ENCODE measurements at regions not wholly inside any gene's neighbourhood (a gene's known extent, or its start where the extent isn't known, plus 50 kb on each side); places are given as distances from the start of the nearest gene placed in this dataset.

DNA sequence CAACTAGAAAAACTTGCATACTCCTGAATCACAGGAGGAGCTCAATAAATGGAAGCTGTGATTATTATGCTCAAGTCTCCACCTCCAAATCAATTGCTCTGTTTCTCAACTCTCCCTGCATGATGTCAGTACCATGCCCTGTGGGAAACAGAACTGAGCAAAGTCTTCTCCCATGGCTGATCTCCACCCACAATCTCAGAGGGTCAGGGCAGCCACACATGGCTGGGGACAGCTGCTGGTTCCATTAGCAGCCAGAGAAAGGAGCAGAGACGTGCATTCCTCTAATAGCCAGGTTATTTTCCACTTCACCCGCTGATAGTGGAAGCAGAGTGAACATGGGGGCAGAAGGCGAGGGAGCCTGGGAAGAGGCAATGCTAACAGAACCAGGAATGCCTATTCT, 85.5 kb upstream of the TMEM132E start:
- no peaks in the 10 kb centered on the region for H3K27me3 ChIP-seq (ENCODE audit: control insufficient read depth in 1 of 2, insufficient read depth in 2 of 2, low read length in 2 of 2)
- H4K20me1 ChIP-seq (ENCODE audit: insufficient read depth, low read length) = no peaks in the 10 kb centered on the region
- no peak overlapping the region for H2AFZ ChIP-seq (ENCODE audit: low read length)
- TF ChIP-seq, protein P1, sequence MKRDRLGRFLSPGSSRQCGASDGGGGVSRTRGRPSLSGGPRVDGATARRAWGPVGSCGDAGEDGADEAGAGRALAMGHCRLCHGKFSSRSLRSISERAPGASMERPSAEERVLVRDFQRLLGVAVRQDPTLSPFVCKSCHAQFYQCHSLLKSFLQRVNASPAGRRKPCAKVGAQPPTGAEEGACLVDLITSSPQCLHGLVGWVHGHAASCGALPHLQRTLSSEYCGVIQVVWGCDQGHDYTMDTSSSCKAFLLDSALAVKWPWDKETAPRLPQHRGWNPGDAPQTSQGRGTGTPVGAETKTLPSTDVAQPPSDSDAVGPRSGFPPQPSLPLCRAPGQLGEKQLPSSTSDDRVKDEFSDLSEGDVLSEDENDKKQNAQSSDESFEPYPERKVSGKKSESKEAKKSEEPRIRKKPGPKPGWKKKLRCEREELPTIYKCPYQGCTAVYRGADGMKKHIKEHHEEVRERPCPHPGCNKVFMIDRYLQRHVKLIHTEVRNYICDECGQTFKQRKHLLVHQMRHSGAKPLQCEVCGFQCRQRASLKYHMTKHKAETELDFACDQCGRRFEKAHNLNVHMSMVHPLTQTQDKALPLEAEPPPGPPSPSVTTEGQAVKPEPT (CRISPR knock-in tag; IDR thresholded peaks at IDR 0.05; ENCODE audit: low read depth) = no peak
- no peak for TF ChIP-seq ZC3H13 (CRISPR knock-in tag; IDR thresholded peaks at IDR 0.05)
- TF ChIP-seq, protein P2, sequence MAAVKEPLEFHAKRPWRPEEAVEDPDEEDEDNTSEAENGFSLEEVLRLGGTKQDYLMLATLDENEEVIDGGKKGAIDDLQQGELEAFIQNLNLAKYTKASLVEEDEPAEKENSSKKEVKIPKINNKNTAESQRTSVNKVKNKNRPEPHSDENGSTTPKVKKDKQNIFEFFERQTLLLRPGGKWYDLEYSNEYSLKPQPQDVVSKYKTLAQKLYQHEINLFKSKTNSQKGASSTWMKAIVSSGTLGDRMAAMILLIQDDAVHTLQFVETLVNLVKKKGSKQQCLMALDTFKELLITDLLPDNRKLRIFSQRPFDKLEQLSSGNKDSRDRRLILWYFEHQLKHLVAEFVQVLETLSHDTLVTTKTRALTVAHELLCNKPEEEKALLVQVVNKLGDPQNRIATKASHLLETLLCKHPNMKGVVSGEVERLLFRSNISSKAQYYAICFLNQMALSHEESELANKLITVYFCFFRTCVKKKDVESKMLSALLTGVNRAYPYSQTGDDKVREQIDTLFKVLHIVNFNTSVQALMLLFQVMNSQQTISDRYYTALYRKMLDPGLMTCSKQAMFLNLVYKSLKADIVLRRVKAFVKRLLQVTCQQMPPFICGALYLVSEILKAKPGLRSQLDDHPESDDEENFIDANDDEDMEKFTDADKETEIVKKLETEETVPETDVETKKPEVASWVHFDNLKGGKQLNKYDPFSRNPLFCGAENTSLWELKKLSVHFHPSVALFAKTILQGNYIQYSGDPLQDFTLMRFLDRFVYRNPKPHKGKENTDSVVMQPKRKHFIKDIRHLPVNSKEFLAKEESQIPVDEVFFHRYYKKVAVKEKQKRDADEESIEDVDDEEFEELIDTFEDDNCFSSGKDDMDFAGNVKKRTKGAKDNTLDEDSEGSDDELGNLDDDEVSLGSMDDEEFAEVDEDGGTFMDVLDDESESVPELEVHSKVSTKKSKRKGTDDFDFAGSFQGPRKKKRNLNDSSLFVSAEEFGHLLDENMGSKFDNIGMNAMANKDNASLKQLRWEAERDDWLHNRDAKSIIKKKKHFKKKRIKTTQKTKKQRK (IDR thresholded peaks at IDR 0.05; ENCODE audit: low read length) = no peak
- no peak for TF ChIP-seq BCL6 (CRISPR knock-in tag; IDR thresholded peaks at IDR 0.05)
- TF ChIP-seq RCOR2 (CRISPR knock-in tag; IDR thresholded peaks at IDR 0.05) = no peak
- no peak for TF ChIP-seq RAD21 (CRISPR knock-in tag; IDR thresholded peaks at IDR 0.05)
- TF ChIP-seq ZNF792 (CRISPR knock-in tag; IDR thresholded peaks at IDR 0.05) = no peak
- no peak for TF ChIP-seq ZNF343 (CRISPR knock-in tag; IDR thresholded peaks at IDR 0.05)
- TF ChIP-seq, protein P3, sequence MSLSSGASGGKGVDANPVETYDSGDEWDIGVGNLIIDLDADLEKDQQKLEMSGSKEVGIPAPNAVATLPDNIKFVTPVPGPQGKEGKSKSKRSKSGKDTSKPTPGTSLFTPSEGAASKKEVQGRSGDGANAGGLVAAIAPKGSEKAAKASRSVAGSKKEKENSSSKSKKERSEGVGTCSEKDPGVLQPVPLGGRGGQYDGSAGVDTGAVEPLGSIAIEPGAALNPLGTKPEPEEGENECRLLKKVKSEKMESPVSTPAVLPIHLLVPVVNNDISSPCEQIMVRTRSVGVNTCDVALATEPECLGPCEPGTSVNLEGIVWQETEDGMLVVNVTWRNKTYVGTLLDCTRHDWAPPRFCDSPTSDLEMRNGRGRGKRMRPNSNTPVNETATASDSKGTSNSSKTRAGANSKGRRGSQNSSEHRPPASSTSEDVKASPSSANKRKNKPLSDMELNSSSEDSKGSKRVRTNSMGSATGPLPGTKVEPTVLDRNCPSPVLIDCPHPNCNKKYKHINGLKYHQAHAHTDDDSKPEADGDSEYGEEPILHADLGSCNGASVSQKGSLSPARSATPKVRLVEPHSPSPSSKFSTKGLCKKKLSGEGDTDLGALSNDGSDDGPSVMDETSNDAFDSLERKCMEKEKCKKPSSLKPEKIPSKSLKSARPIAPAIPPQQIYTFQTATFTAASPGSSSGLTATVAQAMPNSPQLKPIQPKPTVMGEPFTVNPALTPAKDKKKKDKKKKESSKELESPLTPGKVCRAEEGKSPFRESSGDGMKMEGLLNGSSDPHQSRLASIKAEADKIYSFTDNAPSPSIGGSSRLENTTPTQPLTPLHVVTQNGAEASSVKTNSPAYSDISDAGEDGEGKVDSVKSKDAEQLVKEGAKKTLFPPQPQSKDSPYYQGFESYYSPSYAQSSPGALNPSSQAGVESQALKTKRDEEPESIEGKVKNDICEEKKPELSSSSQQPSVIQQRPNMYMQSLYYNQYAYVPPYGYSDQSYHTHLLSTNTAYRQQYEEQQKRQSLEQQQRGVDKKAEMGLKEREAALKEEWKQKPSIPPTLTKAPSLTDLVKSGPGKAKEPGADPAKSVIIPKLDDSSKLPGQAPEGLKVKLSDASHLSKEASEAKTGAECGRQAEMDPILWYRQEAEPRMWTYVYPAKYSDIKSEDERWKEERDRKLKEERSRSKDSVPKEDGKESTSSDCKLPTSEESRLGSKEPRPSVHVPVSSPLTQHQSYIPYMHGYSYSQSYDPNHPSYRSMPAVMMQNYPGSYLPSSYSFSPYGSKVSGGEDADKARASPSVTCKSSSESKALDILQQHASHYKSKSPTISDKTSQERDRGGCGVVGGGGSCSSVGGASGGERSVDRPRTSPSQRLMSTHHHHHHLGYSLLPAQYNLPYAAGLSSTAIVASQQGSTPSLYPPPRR (CRISPR knock-in tag; IDR thresholded peaks at IDR 0.05; ENCODE audit: borderline replicate concordance) = no peak
- TF ChIP-seq WIZ (CRISPR knock-in tag; IDR thresholded peaks at IDR 0.05) = no peak
- no peak for TF ChIP-seq CHCHD3 (CRISPR knock-in tag; IDR thresholded peaks at IDR 0.05)
- ATAC-seq (no peak), DNase-seq (ENCODE audit: low spot score) (no peak), FAIRE-seq (no peak)
- H3K4me3 ChIP-seq (replicated peaks in 1 of 3; ENCODE audit: insufficient read depth in 1 of 3, low read depth in 2 of 3, low read length in 3 of 3) = no peak overlapping the region
- in situ Hi-C loops (cut with HindIII; ENCODE audit: extremely low pct_ligation_motif_present, low pct_unique_long_range_greater_than_20kb) = no loop called here
- H3K36me3 ChIP-seq (replicated peaks in 1 of 2; ENCODE audit: control insufficient read depth in 1 of 2, insufficient read depth in 2 of 2, low read length in 2 of 2) = no peaks in the 10 kb centered on the region
- H3K79me2 ChIP-seq (ENCODE audit: insufficient read depth, low read length) = no peaks in the 10 kb centered on the region
- H3K4me1 ChIP-seq (ENCODE audit: insufficient read depth, low read length) = no peaks in the 10 kb centered on the region
- no peak overlapping the region for H3K9ac ChIP-seq (ENCODE audit: insufficient read depth, low read depth, low read length)
- intact Hi-C loops (cut with micrococcal nuclease; ENCODE audit: unreplicated experiment) = no loop called here
- no peaks in the 10 kb centered on the region for H3K9me3 ChIP-seq (ENCODE audit: low read length)
- ChIA-PET POLR2A (no interaction called here), CTCF (ENCODE audit: low intra/inter-chr PET ratio, low total read pairs) (no interaction called here)
- 0% methylated on average over 2 of the region's 3 CpGs for WGBS (ENCODE audit: low lambda C conversion rate)
- H3K27ac ChIP-seq (ENCODE audit: extremely low read length, insufficient read depth, low read length) = no peak overlapping the region
- no TSS peak for BruUV-seq (replicated peaks)
- H3K4me2 ChIP-seq (ENCODE audit: low read depth, low read length) = no peak overlapping the region
